Suppressor macrophage treated with lipopolysaccharide for 1 hour (primary cell): ENCODE measurements at regions not wholly inside any gene's neighbourhood (a gene's known extent, or its start where the extent isn't known, plus 50 kb on each side); places are given as distances from the start of the nearest gene placed in this dataset.

ENCODE experiments used
- DNase-seq, 3 donors: peaks; one replicate each; pipeline ENCODE4 v3.0.0-alpha.2; 2020 to 2022

- no peak for DNase-seq
These were observed 1638.3 kb downstream of the MAT2B start for GRCh38 chr5:165143741-165144140.

DNA sequence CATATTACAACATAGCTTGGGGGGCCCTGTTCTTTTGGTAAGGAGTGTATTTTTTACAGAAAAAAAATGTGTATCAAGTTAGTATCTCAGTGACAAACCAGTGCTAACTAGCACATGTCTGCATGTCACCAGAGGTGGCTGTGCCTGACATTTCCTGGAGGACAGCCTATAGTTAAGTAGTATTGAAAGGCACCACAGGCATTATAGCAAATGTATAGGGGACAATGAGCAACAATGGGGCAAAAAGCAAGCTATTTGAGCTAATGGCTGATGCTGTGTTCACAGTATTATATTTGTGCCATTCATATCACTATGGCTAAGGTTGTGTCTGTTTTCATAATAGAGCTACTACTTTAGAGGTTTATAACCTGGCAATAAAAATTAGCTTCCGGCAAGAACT is 1644.0 kb downstream of the MAT2B start:
- DNase-seq = no peak

DNA sequence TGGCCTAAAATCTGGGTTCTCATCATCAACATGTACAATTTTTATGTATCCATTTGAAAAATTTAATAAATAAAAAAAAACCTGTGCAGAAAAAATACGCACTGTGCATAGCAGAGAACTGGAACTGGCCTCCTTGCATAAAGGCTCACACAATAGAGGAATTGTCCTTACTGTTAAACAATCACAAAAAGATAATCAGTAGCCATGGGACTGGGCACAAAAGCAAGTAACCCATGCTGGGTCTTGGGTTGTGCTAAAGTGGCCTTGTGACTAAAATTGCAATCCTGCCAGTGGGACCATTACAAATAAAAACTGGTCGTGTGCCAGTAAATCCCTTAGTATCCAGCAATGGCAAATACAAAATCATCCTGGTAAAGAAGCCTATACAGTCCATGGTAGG is 1646.6 kb downstream of the MAT2B start:
- DNase-seq = no peak

DNA sequence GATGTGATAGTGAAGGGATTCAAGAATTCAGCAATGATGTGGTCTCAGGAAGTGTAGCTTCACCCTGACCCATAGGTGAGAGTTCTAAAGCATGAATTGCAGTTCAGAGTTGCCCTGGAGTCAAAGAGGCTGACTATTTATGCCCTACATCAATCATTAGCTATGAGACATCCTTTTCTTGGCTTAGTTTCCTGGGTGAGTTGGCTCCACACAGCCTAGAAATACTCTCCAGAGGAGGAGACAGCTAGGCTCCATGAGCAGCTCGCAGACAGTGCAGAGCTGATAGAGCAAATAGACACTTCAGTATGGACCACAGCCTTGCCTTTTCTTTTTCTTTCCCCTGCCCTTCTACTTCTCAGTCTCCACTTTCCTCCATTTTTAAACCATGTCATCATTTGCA is 1651.8 kb downstream of the MAT2B start:
- DNase-seq = no peak

DNA sequence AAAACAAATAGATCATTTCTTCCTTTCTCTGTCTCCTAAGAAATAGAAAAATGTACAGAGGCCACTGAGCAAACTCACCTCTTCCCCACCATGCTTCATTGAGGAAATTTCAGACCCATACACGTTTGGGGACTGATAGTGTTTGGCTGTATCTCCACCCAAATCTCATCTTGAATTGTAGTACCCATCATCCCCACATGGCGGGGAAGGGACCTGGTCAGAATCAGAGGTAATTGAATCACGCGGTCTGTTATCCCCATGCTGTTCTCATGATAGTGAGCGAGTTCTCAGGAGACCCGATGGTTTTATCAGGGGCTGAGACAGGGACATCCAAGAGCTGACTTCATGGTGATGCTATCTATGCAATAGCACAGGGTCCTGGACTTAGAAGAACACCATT is 1655.8 kb downstream of the MAT2B start:
- DNase-seq = peak in 1 of 3 donors; percentile 5

DNA sequence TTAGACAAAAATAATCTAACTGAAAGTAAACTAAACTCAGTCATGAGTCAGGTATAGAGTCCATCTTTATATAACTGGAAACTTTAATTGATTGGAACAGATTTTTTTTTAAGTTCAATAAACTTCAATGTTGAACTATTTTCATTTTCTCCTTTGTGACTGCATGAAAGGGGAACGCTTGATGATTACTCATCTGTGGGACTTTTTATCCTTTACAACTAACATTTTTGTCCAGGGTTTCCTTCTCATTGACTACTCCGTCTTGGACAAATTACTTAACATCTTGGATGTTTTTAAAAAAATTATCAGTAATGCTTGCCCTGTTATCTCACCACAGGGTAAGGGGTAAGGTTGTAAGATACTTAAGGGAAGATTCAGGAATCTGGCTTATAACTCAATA is 1658.4 kb downstream of the MAT2B start:
- peak; percentile 28 to 65 (median 61) for DNase-seq

DNA sequence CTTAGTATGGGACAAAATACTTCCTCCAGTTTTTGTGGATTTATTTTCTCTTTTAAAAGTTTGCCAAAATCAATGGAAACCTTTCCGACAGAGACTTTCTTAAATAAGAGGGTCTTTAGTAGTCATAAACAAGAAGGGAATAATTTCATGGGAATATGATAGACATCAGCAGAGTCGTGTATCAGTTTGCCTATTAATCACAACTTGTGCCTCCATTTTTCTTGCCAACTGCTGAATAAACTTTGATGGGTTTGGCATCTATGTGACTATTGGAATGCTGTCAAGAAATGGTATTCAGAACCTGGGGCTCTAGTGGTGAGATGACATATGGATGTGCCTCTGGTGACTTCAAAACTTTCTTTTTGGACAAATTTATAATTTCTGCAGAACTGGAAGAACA is 1668.2 kb downstream of the MAT2B start:
- no peak for DNase-seq

DNA sequence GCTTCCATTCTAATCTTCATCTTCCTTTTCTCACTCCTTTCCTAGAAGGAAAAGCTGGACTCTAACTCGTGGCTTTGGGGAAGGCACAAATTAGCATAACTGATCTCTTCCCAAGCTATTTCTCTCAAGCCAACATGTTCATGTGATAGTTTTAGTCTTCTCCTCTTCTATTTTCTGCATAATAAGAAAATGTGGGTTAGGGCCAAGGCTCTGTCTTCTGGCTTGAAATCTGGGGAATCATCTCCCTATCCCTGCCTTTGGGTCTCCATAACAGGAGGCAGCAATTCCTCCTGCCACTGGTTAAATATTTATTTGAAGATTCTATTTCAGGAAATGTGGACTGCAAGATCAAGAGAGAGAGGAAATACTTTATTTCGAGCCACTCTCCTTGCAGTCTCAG is 1669.6 kb downstream of the MAT2B start:
- DNase-seq = no peak

GRCh38 chr5:165184183-165184582 is 1678.8 kb downstream of the MAT2B start:
- DNase-seq = no peak

- peak; percentile 40 to 65 (median 56) for DNase-seq
These were observed 1680.3 kb downstream of the MAT2B start for GRCh38 chr5:165185716-165186115.

DNA sequence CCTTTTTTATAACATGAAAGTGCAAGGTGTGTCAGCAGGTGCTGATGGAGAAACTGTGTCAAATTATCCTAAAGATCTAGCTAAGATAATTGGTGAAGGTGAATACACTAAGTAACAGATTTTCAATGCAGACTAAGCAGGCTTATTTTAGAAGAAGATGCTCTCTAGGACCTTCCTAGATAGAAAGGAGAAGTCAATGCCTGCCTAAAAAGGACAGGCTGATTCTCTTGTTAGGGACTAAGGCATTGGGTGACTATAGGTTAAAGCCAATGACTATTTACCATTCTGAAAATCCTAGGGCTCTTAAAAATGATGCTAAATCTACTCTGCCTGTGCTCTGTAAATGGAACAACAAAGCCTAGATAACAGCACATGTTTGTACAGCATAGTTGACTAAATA is 1682.4 kb downstream of the MAT2B start:
- DNase-seq = peak; percentile 10 to 43 (median 37)

GRCh38 chr5:165188556-165189175 is 1683.2 kb downstream of the MAT2B start:
- peak; percentile 69 to 85 (median 84) for DNase-seq

GRCh38 chr5:165196961-165197360 is 1691.5 kb downstream of the MAT2B start:
- DNase-seq = no peak

- peak in 1 of 3 donors; percentile 24 for DNase-seq
These were observed 1696.0 kb downstream of the MAT2B start for GRCh38 chr5:165201369-165201768.

DNA sequence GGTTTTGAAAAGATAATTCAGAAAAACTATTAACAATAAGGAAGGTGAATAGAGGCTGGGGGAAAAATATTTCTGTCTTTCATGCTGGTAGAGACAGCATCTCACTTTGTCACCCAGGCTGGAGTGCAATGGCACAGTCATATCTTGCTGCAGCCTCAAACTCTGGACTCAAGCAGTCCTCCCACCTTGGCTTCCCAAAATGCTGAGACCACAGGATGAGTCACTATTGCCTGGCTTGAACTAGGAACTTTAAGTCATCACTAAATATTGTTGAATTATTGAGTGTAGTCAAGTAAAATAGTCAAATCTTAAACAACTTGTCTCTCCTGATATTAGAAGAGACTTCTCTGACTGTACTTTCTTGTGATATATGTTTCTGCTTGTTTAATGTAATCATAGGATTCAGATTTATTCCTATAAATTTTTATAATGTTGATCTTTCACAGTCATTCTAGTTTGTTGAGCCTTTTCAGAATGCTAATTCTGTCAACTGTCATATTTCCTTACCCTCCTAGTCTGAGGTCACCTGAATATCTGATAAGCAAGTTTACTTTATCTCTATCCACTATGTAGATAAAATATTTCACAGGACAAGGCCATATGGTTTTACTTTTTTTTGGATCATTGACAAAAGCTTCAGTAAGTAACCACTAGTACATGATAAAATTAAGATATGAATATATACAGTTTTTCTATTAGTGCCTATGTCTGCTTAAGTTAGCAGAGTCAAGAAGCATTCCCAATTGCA is 1696.5 kb downstream of the MAT2B start:
- DNase-seq = peak; percentile 61 to 72 (median 71)

- DNase-seq = no peak
These were observed 1697.1 kb downstream of the MAT2B start for GRCh38 chr5:165202519-165202910.

DNA sequence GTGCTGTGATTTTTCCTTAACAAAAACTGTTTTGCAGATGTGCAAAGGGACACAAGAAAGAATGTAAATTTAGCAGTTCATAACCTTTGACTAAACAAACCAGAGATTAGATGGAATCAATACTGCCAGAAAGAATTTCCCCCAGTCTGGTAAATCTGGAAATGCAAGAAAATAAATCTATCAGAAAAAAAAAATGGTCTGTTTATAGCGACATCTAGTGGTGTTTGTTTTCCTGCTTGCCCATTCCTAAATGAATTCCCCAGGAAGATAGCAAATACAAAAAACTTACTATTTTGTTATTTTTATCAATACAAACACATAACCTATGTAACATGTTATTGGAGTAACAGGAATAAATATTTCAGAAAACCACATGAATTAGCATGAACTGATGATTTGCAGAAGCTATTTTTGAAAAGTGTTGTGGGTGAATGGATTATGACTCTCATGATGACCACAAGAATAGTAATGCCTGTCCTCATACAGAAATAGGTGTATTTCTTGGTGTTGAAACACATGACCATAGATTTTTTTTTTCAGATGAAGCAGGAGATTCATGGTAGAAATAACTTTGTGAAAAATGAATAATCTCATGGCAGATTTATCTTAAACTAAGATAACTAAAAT is 1703.8 kb downstream of the MAT2B start:
- peak; percentile 55 to 74 (median 62) for DNase-seq

GRCh38 chr5:165224366-165225045 is 1719.1 kb downstream of the MAT2B start:
- DNase-seq = no peak

- no peak for DNase-seq
These were observed 1722.1 kb downstream of the MAT2B start for GRCh38 chr5:165227515-165227914.

DNA sequence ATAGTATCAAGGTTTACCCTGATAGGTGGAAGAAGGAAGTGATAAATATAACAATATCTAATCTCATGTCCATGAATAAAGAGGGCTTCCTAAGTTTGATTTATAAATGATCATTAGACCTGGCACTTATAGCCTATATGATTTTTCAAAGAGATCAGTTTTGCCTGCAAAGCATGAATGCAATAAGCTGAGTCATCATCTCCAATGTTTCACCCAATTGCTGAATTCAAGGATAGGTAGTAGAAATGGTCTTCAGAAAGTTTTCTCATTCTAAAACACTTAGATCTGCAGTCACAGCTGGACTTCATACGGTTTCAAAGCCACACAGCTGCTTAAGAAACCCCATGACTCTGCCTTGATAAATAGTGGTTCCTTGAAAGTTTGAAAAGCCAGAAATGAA is 1722.8 kb downstream of the MAT2B start:
- no peak for DNase-seq

DNA sequence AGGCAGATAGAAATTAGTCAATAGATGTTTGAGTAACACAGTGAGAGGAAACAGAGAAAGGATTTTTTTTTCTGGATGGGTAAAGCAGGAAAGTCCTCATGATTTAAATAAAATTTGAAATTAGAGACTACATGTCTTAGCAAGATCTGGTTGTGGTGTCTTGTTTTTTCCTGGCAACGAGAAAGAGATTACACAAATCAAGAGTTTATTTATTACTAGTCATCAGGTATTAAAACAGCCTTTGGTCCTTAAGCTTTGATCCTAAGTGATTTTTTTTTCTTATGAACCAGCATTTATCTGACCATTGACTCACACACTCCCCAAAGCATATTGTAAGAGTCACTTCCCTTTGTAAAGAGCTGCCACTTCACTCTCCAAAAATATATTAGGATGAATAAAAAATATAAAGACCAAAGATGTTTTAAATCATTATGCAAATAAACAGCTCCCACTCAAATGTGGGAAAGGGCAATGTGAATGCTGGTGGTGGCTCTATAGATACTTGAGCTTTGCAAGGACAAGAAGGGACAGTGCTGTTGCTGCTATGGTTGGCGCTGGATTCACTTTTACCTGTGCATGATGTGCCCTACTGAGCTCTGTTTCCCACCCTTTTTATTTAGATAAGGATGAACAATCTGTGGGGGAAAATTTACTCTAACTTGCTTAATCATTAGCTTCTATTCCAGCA is 1726.5 kb downstream of the MAT2B start:
- no peak for DNase-seq

- DNase-seq = no peak
These were observed 1727.2 kb downstream of the MAT2B start for GRCh38 chr5:165232509-165233028.

DNA sequence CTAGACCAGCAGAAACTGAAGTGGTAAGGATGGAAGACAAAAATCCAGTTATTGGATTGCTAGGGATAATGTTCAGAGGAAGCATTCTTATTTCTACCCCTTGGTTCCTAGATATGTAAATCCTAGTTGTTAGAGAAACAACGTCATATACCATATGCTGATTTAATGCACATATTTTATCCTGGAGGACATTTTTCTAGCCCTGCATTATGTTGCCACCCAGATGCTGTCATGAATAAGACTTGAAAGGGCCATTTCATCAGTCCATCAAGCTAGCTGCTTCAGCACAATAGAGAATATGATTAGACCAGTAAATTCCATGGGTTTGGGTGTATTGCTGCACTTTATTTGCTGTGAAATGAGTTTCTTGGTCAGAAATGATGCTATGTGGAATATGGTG is 1736.4 kb downstream of the MAT2B start:
- no peak for DNase-seq
